ENCODE measurements at regions not wholly inside any gene's neighbourhood (a gene's known extent, or its start where the extent isn't known, plus 50 kb on each side); places are given as distances from the start of the nearest gene placed in this dataset.

- Histone ChIP-seq H3K36me3 (ENCODE audit: insufficient read depth, low read length, poor library complexity, severe bottlenecking) (no peaks in the 10 kb centered on the region), H3K4me1 (ENCODE audit: insufficient read depth, low read length, poor library complexity, severe bottlenecking) (no peaks in the 10 kb centered on the region), H3K4me3 (ENCODE audit: low read depth, low read length, poor library complexity, severe bottlenecking) (no peak overlapping the region), H3K9me3 (ENCODE audit: low read depth, low read length, poor library complexity, severe bottlenecking) (no peaks in the 10 kb centered on the region), H3K27me3 (replicated peaks; ENCODE audit: insufficient read depth, low read depth, low read length, poor library complexity) (no peaks in the 10 kb centered on the region), H3K27ac (ENCODE audit: low read depth, low read length, poor library complexity, severe bottlenecking) (no peak overlapping the region)
- POLR2A ChIA-PET (ENCODE audit: low non-redundant PET) = no interaction called here
- CTCF ChIA-PET = no interaction called here
- no TSS peak for BruUV-seq (replicated peaks)
- TF ChIP-seq CTCF (conservative IDR thresholded peaks at IDR 0.05; ENCODE audit: low read depth, low read length) = no peak
- no peak for TF ChIP-seq EZH2 (IDR thresholded peaks at IDR 0.05; ENCODE audit: borderline replicate concordance, low read depth, low read length, poor library complexity, severe bottlenecking)
- intact Hi-C loops (cut with micrococcal nuclease; ENCODE audit: unreplicated experiment) = loop anchor here (5.0 to 10.0 kb wide), 2 partner anchors 109 to 806 kb away; partner anchors contain the start of gene WLS
- DNase-seq (ENCODE audit: low spot score) = no peak
Measured at GRCh38 chr1:68340951-68341350, 108.6 kb upstream of the WLS start.

DNA sequence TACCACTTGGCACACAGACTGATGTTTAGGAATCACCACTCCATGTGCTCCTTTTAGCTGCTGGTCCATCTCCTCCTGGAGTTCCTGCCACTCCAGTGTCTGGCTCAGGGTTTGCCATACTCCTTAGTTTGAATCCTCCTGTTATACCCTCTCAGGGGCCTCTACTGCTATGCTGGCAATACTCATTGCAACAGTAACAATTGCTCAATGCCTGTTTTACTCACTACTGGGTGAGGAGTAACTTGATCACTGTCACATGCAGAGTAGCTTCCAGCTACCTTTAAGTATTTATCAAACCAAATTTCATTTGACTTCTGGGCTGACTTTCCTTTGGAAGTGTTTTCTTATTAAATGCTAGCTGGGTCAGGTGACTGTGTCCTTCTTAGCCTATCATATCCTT lies 107.2 kb upstream of the WLS start:
- CTCF ChIA-PET = interaction anchor here (1.0 kb wide), 1 partner anchor 219 kb away, joined by 3 read pairs; no protein-coding TSS in a partner anchor
- H3K9me3 ChIP-seq (ENCODE audit: low read depth, low read length, poor library complexity, severe bottlenecking) = no peaks in the 10 kb centered on the region
- TF ChIP-seq CTCF (conservative IDR thresholded peaks at IDR 0.05; ENCODE audit: low read depth, low read length) (no peak), EZH2 (IDR thresholded peaks at IDR 0.05; ENCODE audit: borderline replicate concordance, low read depth, low read length, poor library complexity, severe bottlenecking) (no peak)
- H3K36me3 ChIP-seq (ENCODE audit: insufficient read depth, low read length, poor library complexity, severe bottlenecking) = no peaks in the 10 kb centered on the region
- BruUV-seq (replicated peaks) = no TSS peak
- POLR2A ChIA-PET (ENCODE audit: low non-redundant PET) = no interaction called here
- intact Hi-C loops (cut with micrococcal nuclease; ENCODE audit: unreplicated experiment) = no loop called here
- peak; percentile 16 for DNase-seq (ENCODE audit: low spot score)
- H3K27ac ChIP-seq (ENCODE audit: low read depth, low read length, poor library complexity, severe bottlenecking) = no peak overlapping the region
- no peaks in the 10 kb centered on the region for H3K4me1 ChIP-seq (ENCODE audit: insufficient read depth, low read length, poor library complexity, severe bottlenecking)
- no peaks in the 10 kb centered on the region for H3K27me3 ChIP-seq (replicated peaks; ENCODE audit: insufficient read depth, low read depth, low read length, poor library complexity)
- no peak overlapping the region for H3K4me3 ChIP-seq (ENCODE audit: low read depth, low read length, poor library complexity, severe bottlenecking)

DNA sequence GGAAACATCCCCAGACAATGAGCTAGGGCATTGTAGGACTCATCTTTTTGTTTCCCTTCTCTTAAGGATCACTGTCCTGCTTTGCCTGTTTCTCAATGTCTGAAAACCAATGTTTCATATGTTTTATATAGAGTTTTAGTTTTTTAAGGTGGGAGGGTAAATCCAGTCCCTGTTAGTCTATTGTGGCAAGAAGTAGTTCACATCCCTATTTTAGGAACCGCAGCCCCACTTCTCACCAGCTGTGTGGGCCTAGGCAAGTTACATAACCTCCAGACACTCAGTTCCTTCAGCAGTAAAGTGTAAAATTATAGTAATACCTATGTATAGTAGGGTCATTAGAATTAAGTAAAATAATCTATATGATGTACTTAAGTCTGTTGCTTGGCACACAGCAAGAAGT lies 105.8 kb upstream of the WLS start:
- BruUV-seq (replicated peaks) = no TSS peak
- DNase-seq (ENCODE audit: low spot score) = no peak
- Histone ChIP-seq H3K36me3 (ENCODE audit: insufficient read depth, low read length, poor library complexity, severe bottlenecking) (no peaks in the 10 kb centered on the region), H3K4me3 (ENCODE audit: low read depth, low read length, poor library complexity, severe bottlenecking) (no peak overlapping the region), H3K27ac (ENCODE audit: low read depth, low read length, poor library complexity, severe bottlenecking) (no peak overlapping the region), H3K9me3 (ENCODE audit: low read depth, low read length, poor library complexity, severe bottlenecking) (no peaks in the 10 kb centered on the region), H3K27me3 (replicated peaks; ENCODE audit: insufficient read depth, low read depth, low read length, poor library complexity) (no peaks in the 10 kb centered on the region), H3K4me1 (ENCODE audit: insufficient read depth, low read length, poor library complexity, severe bottlenecking) (no peaks in the 10 kb centered on the region)
- TF ChIP-seq CTCF (conservative IDR thresholded peaks at IDR 0.05; ENCODE audit: low read depth, low read length) = no peak
- TF ChIP-seq EZH2 (IDR thresholded peaks at IDR 0.05; ENCODE audit: borderline replicate concordance, low read depth, low read length, poor library complexity, severe bottlenecking) = no peak
- POLR2A ChIA-PET (ENCODE audit: low non-redundant PET) = no interaction called here
- intact Hi-C loops (cut with micrococcal nuclease; ENCODE audit: unreplicated experiment) = no loop called here
- CTCF ChIA-PET = interaction anchor here (1.4 kb wide), 1 partner anchor 218 kb away, joined by 5 read pairs; no protein-coding TSS in a partner anchor

Measured in A673 (cell line).